Cardiac muscle cell (in vitro differentiated cells and primary cell): ENCODE measurements at regions not wholly inside any gene's neighbourhood (a gene's known extent, or its start where the extent isn't known, plus 50 kb on each side); places are given as distances from the start of the nearest gene placed in this dataset.

Source experiments
- DNase-seq, 2 donors: peaks; one replicate each; pipeline versions ENCODE4 v3.0.0 to v3.0.0-alpha.2; 2010 to 2017; ENCODE audit warnings: low read depth in 1 of 2, low spot score in 1 of 2
- H3K27ac ChIP-seq: fragments of 200-600 bp; sonication (generic); 2 replicates; pipeline ENCODE4 v1.5.1; 2016
- H3K27me3 ChIP-seq: fragments of 200-600 bp; sonication (generic); 2 replicates; pipeline ENCODE4 v1.6.0; 2016; ENCODE audit warnings: control low read depth
- H3K36me3 ChIP-seq: fragments of 200-600 bp; sonication (generic); 2 replicates; pipeline ENCODE4 v1.5.1; 2016; ENCODE audit warnings: control low read depth
- H3K4me1 ChIP-seq: fragments of 200-600 bp; sonication (generic); 2 replicates; pipeline ENCODE4 v1.8.1; 2017; ENCODE audit warnings: low read depth, mild to moderate bottlenecking, mixed run types
- H3K4me3 ChIP-seq: fragments of 200-600 bp; sonication (generic); 2 replicates; pipeline ENCODE4 v1.5.1; 2016; ENCODE audit warnings: mild to moderate bottlenecking
- H3K9me3 ChIP-seq: fragments of 200-600 bp; sonication (generic); 2 replicates; pipeline ENCODE4 v1.5.1; 2017; ENCODE audit warnings: low read depth, mild to moderate bottlenecking, control low read depth
- CTCF ChIP-seq: IDR thresholded peaks from 2 replicates; pipeline ENCODE4 v1.5.1; 2012; ENCODE audit warnings: low read depth, mild to moderate bottlenecking, low read length

- DNase-seq: peak in 1 of 2 donors; percentile 6
- Histone ChIP-seq H3K4me3 (no peak overlapping the region), H3K27ac (no peak overlapping the region), H3K9me3 (no peaks in the 10 kb centered on the region), H3K4me1 (no peaks in the 10 kb centered on the region), H3K36me3 (no peaks in the 10 kb centered on the region), H3K27me3 (no peaks in the 10 kb centered on the region)
- no peak for TF ChIP-seq CTCF
Measured at GRCh38 chr2:65922794-65923193, 490.4 kb upstream of the SPRED2 start.

GRCh38 chr2:65922030-65922429, 489.6 kb upstream of the SPRED2 start:
- no peak overlapping the region for H3K27ac ChIP-seq
- no peaks in the 10 kb centered on the region for H3K4me1 ChIP-seq
- no peaks in the 10 kb centered on the region for H3K36me3 ChIP-seq
- no peak for TF ChIP-seq CTCF
- no peaks in the 10 kb centered on the region for H3K27me3 ChIP-seq
- H3K9me3 ChIP-seq: no peaks in the 10 kb centered on the region
- DNase-seq: no peak
- H3K4me3 ChIP-seq: no peak overlapping the region

GRCh38 chr2:65921116-65921515, 488.7 kb upstream of the SPRED2 start:
- Histone ChIP-seq H3K27ac (no peak overlapping the region), H3K4me3 (no peak overlapping the region), H3K9me3 (no peaks in the 10 kb centered on the region), H3K27me3 (no peaks in the 10 kb centered on the region), H3K36me3 (no peaks in the 10 kb centered on the region), H3K4me1 (no peaks in the 10 kb centered on the region)
- no peak for TF ChIP-seq CTCF
- DNase-seq: no peak

DNA sequence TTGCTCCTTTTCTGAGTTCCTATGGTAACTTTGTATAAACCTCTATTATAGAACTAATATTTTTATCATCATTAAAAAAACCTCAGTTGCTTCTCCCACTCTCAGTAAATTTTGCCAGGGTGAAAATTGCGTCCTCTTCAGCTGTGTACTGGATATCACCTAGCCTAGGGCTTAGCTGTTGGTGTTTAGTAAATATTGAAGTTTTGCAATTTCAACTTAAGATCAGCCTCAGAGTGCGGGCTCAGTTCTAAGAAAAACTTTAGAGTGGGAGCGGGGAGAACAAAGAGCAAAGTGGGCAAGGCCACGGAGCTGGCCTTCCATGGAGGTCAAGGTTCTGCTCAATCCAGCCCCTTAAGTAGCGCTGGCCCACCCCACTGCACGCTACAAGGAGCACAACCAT, 488.3 kb upstream of the SPRED2 start:
- no peaks in the 10 kb centered on the region for H3K27me3 ChIP-seq
- H3K4me1 ChIP-seq: no peaks in the 10 kb centered on the region
- no peak for DNase-seq
- no peaks in the 10 kb centered on the region for H3K9me3 ChIP-seq
- H3K36me3 ChIP-seq: no peaks in the 10 kb centered on the region
- H3K4me3 ChIP-seq: no peak overlapping the region
- no peak overlapping the region for H3K27ac ChIP-seq
- TF ChIP-seq CTCF: no peak

GRCh38 chr2:65919550-65920188, 487.3 kb upstream of the SPRED2 start:
- DNase-seq: no peak

More at GRCh38 chr2:65919550-65920188, 487.3 kb upstream of the SPRED2 start:
- Histone ChIP-seq H3K36me3 (no peaks in the 10 kb centered on the region), H3K27me3 (no peaks in the 10 kb centered on the region), H3K4me3 (no peak overlapping the region), H3K4me1 (no peaks in the 10 kb centered on the region), H3K27ac (no peak overlapping the region), H3K9me3 (no peaks in the 10 kb centered on the region)
- no peak for TF ChIP-seq CTCF
